Daoy (cell line): ENCODE measurements at regions not wholly inside any gene's neighbourhood (a gene's known extent, or its start where the extent isn't known, plus 50 kb on each side); places are given as distances from the start of the nearest gene placed in this dataset.

Experiments used
- DNase-seq: peaks from one replicate; pipeline ENCODE4 v3.0.0-alpha.2; 2015; ENCODE audit warnings: low read depth

DNA sequence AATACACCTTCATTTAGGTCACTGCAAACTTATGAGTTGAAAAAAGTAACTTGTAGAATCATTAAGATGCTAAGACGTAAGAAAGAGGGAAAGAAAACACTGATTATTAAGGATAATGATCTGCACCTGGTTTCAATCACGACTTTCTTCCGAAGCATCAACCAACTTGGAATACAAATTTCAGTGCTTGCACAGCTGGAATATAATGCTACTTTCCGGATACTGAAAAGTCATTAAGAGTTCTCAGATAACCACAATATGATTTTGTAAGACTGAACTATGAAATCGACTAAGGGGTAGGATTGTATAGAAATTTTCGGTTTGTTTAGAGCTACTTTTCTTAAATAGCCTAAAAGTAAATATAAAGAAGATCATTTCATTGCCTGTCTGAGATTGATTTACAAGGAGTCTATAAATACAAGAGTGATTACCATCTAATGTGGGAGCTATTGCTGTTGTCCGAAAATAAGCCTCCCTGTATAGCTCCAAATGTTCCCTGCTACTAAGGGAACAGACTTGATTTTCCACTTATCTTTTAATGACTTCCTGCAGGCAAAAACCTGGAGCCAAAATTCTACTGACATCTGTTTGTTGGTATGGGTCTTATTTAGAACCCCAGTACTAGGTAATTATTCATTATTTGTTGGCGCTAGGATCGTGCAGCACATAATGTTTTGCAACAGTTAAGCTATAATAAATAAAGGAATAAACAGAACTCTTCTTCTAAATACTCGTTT lies 673.3 kb downstream of the KCNT2 start:
- DNase-seq, result no peak

DNA sequence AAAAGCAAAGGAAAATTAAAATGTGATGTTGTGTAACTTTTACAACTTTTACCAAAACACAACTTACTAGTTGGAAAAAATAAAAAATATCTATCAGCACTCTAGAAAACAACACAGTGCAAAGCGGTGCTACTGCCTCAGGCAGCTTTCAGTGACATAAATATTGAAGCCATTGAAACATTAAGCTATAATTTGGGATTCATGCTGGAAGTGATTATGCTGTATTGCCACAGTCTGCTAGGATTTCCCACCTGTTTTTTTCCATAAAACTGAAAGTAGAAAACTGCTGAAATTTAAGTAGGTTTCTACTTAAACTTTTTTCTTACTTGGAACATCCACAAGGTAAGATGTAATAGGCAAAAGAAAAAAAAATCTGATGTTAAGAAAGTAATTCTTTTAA lies 674.4 kb downstream of the KCNT2 start:
- DNase-seq, result no peak

DNA sequence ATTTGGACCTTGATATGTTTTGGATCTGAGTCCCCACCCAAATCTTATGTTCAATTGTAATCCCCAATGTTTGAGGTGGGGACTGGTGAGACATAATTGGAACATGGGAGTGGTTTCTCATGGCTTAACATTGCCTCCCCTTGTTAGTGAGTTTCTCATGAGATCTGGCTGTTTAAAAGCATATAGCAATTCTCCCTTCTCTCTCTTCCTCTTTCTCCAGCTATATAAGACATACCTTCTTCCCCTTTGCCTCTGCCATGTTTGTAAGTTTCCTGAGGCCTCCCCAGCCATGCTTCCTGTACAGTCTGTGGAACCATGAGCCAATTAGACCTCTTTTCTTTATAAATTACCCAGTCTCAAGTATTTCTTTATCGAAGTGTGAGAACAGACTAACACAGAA lies 692.4 kb downstream of the KCNT2 start:
- no peak for DNase-seq

DNA sequence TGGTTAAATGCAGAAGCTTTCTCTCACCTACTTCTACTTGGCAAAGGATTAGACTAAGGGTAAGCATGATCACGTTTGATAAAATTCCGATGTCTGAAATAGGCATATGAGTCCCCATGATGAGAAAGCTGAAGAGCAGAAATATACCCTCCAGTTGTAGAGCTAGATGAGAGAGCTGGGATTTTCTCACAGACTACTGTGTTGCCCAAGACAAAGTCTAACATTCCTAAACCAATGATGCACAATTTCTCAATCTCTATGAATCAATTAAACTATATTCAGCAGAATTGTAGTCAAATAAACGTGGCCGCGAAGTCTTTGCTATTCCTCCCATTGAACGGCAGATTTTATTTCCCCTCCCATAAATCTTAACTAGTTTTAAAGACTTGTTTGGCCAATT lies 699.2 kb downstream of the KCNT2 start:
- no peak for DNase-seq

DNA sequence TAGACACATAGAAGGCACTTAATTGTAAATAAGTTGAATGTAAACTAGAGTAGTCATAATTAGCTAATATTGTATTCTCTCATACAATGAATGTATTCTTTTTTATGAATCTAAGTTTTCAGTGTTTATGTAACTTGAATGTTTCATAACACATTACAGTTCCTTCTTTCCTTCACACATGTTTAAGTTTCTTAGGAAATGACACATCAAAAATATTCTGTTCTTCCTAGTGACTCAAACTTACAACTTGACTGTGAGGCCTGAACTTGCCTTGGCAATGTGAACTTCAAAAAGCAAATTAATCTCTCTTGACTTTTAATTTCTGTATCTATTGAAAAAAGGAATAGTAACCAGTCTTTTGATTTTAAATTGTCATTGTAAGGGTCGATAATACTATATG lies 700.1 kb downstream of the KCNT2 start:
- DNase-seq, result no peak

DNA sequence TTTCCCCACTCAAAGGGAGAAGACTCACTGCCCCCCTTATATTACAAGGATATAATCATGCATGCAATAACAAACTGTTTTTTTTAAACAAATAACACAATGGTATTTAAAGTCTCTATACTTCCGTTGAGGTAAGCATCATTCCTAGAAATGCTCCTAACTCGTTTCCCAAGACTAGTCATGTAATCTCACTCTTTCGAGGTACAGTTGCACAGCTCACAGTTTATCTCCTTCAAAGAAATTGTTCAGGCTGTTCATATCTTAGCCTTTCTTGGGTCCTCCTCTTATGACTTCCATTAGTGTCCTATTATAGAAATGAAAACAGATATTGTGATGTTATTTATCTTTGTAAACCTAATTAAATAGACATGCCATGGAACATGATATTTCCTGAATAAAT lies 705.0 kb downstream of the KCNT2 start:
- no peak for DNase-seq

DNA sequence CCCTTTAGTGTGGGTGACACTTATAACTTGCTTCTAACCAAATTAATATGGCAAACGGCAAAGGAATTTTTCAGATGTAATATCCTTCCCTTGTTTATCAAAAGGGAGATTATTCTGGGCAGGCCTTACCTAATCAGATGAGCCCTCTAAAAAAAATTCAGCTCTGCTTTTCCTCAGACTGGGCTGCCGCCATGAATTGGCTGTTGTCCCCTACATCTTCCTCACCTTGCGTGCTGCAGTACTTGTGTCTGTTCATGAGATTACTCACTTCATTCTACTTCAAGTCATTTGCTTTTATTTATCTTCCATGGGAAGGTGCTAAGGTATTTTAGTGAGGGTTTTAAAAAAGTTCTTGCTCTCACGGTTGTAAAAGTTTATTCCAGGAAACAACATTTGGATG lies 705.5 kb downstream of the KCNT2 start:
- no peak for DNase-seq

DNA sequence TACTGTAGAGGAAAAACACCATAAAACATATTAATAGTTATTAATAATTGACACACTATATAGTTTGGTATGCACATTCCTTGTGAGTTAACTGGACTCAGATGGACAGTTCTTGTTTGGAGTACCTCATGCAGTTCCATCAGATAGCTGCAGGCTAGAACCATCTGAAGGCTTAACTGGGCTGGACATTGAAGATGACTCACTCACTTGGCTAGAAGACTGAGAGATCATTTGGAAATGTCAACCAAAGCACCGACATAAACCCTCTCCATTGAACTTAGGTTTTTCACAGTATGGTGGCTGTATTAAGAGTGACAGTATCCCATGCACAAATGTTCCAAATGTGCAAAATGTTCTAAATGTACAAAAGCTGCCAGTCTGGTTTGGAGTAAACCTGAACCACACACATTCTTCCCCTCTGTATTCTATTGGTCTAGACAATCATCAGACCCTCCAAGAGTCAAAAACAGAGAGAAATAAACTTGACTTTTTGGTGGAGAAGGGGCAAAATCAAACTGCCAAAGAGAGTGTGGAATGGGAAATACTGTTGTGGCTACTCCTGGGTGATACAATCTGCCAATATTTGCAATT lies 708.4 kb downstream of the KCNT2 start:
- no peak for DNase-seq

DNA sequence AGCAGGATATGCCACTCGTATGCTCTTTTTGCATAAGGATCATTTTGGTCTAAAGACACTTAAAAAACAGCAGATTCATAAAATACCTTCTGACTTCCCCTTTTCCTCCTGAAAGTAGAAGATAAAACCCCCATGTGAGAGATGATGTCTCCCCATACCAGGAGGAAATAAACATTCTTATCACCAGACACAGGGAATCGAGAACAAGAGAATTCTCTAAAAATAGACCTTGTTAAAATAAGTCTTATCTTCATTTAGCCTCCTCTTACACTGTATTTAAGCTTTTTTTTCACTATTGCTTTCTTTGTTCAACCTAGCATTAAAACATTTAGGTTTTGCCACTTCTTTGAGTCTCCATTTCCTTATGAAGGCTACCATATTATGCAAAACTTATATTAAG lies 709.3 kb downstream of the KCNT2 start:
- no peak for DNase-seq

DNA sequence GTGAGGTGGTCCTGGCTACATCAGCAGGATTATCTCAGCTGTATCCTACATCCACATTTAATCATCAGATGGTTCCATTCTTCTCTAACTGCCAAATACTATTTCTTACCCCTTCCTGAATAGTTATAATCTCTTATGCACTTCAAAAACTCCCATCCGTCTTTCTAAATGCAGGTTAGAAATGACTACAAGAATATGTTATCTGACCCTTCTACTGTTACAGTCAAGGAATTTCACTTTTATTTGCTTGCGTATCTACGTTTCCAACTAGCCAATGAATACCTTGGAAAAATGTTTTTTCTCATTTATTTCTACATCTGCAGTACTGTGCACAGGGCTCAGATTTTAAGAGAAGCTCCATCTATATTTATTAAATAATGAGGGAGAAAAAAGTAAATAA lies 709.9 kb downstream of the KCNT2 start:
- no peak for DNase-seq

DNA sequence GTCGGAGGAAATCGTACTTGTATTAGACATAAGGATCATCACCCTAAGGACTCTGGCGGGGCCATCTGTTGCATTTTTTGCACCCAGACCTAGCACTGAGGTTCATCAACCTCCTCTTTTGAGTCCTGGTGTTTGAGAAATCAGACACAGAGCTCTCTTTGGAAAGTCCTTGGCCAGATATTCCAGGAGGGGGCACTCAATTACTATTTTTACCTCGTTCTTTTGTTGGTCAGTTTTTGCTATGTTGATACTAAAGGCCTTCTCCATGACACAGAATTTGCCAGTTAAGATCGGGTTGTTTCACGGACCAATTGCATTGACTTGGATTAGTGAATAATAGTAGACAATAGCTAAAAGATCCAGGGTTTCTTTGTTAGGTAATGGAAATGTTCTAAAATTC lies 711.2 kb downstream of the KCNT2 start:
- no peak for DNase-seq

DNA sequence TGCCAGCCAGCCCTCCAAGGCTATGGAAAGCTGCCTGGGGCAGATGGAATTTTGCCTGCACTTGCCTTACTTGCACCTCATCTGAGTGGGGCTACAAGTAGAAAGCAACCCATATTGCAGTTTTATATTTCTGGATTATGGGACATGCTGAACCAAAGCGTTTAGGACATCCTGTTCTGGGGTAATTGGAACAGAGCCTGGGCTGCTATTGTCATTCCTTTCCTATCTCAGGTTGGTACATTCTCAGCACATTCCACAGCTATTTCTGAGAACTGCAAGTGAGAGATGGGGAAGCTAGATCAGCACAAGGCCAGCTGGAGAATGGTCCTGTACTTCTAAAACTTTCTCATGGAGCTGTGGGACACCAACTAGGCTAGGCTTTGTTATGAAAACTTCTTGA lies 713.8 kb downstream of the KCNT2 start:
- DNase-seq, result no peak

DNA sequence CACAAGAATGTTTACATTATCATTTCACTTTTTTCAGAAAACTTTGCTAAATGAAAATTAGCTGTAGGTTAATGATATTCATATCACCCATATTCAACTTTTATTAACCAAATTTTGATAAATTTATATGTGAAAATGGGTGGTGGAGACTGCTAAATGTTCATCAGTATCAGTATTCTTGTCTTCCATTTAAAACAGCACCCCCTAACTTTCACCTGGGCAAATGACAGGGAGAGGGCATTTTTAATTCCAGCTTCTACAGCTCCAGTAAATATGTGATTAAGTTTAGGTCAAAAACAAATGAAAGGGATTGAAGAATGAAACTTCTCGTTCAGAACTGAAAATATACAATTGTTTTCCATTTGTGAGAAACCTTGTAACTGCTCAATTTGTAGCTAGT lies 722.2 kb downstream of the KCNT2 start:
- no peak for DNase-seq

DNA sequence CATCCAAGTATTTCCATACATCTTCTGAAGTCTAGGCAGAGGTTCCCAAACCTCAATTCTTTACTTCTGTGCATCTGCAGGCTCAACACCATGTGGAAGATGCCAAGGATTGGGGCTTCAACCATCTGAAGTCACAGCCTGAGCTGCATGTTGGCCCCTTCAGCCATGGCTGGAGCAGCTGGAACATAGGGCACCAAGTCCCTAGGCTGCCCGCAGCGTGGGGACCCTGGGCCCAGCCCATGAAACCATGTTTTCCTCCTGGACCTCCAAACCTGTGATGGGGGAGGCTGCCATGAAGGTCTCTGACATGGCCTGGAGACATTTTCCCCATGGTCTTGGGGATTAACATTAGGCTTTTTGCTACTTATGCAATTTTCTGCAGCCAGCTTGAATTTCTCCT lies 729.8 kb downstream of the KCNT2 start:
- no peak for DNase-seq

DNA sequence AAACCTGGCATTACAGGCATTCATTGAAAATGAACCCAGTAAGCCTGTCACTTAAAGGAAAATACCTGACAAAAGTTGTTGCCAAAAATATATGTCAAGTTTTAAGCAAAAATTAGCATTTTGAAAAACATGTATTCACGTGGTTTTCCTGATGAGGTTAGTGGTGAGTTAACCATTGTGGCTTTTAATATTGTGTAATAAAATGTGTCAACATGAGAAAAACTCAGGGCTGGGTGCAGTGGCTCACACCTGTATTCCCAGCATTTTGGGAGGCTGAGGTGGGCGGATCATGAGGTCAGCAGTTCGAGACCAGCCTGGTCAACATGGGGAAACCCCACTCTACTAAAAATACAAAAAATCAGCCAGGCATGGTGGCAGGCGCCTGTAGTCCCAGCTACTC lies 731.4 kb downstream of the KCNT2 start:
- DNase-seq, result no peak

DNA sequence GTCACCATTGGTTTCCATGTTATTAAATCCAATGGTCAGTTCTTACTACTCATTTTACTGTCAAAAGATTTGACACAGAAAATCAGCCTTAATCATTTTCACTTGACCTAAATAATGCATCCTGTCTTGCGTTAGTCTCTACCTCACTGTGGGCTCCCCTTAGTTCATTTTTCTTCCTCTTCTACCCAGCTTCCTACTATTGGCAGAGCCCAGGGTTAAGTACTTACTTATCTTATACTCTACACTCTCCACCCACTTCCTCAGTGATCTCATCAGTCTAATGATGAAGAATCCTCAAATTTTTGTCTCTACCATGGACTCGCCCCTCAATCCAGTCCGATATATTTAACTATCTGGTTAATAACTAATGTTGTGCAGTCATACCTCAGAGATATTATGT lies 735.9 kb downstream of the KCNT2 start:
- no peak for DNase-seq

DNA sequence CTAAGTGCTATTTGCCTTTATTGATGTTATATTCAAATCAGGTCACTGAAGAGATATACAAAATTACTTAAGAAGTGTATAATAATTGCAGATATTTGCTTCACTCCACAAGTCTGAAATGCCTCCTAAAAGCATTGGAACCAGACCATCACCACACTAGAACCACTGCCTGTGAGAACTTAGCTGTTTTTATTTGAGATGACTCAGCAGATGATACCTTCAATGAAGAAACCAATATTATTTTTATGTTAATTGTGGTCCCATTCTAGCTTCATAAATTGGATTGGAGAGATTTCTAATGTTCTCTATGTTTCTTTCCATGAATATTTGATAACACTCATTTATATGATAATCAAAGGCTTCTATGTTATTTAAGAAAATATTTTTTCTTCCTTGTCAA lies 740.6 kb downstream of the KCNT2 start:
- DNase-seq, result no peak

DNA sequence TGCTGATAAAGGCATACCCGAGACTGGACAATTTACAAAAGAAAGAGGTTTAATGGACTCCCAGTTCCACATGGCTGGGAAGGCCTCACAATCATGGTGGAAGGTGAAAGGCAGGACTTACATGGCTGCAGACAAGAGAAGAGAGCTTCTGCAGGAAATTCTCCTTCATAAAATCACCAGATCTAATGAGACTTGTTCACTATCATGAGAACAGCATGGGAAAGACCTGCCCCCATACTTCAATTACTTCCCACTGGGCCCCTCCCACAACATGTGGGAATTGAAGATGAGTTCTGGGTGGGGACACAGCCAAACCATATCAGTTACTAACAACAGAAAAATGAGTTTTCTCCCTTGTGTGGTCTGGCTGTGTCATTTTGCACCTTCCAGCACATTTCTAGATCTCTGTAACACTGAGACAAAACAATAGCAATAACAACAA lies 741.4 kb downstream of the KCNT2 start:
- no peak for DNase-seq

DNA sequence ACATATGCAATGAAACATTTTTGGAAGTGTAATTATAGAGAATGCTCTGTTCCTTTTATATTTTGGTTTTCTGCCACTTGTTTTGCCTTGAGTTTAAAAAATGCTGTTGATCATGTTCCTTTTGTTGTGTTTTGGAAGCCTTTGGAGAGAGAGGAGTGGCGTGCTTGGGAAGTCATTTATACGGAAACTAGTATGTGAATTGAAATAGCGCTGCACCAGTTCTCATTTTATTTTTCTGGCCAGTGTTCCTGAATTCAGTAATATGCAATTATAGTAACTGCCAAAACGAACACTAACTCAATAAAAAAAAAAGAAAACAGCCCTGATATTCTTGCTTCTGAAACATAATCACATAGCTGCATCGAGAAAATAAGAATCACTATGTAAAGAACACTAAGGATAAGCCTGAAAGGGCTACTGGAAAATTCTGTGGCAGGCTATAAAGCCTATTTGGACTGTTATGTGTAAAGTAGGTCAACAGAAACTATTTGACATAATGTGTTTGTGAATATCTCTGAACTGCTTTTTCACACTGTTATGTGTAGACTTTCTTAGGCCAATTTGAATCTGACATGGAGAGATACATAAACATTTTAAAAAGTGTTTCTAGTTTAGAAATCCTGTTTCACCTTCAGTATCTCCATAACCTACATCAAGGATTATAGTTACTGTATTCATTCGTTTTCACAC lies 742.0 kb downstream of the KCNT2 start:
- DNase-seq, result no peak

DNA sequence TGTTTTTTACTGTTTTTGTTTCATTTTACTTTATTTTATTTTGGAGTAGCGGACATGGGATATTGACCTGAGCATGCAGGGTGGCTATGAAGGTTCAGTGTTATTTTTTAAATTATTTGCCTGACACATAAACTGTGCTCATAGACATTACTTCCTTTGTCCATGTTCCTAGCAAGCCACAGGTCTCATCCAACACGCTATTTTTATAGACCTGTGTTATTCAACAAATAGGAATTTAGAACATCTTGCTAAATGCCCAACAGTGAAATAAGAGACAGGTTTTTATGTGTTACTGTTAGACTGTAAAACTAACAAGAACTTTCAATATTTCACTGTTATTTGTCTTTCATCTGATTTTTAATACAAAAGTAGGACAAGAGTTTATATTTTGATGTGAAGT lies 756.4 kb downstream of the KCNT2 start:
- DNase-seq, result no peak

DNA sequence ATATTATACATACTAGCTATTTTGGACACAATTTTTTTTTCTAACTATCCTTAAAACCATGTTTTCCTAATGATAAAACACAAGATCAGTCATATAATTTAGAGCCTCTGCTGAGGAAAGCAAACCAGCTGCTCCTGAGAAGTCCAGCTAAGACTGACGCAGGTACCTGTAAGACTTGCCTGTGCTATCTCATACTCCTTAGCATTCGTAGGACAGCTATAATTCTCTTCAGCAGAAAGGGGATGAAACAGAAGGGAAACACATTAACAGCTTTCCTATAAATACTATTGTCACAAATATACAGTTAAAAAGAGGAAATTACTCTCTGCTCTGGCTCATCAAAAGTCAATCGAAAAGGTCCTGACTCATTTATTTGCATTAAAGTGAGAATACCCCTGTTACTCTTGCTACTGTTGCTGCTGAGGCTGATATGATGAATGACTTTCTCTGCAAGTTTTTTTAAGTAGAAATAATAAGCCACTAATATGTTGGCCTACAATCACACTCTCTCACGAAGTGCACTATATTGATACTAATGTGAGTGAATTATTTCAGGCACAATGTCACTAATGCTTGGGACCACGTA lies 757.1 kb downstream of the KCNT2 start:
- DNase-seq, result no peak

DNA sequence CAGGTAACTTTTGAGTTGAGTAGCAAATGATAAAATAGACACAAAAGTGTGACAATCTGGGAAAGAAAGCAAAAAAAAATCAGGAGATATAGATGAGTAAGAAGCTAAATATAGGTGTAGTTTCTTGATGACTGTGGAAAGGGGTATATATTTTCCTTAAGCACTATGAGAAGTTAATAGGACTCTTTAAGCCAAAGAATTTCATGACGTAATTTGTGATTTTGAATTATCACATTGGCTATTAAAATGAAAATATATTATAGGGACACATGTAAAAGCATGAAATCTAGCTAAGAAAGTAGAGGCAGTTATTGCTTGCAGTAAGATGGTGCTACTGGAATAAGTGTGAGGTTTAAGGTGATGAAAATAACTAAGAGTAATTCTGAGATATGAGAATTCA lies 759.1 kb downstream of the KCNT2 start:
- DNase-seq, result no peak
